Rectal smooth muscle tissue (tissue), 1 donor: ENCODE measurements at regions not wholly inside any gene's neighbourhood (a gene's known extent, or its start where the extent isn't known, plus 50 kb on each side); places are given as distances from the start of the nearest gene placed in this dataset.

ENCODE experiments used
- H3K27ac ChIP-seq: one replicate; pipeline ENCODE4 v1.7.0; 2013; ENCODE audit warnings: low read depth, low read length, inconsistent platforms
- H3K27me3 ChIP-seq: one replicate; pipeline ENCODE4 v1.7.0; 2013; ENCODE audit warnings: low read length; ENCODE audit not compliant: control insufficient read depth, insufficient read depth
- H3K36me3 ChIP-seq: one replicate; pipeline ENCODE4 v1.7.0; 2013; ENCODE audit warnings: low read length; ENCODE audit not compliant: control insufficient read depth, insufficient read depth
- H3K4me1 ChIP-seq: one replicate; pipeline ENCODE4 v1.7.0; 2013; ENCODE audit warnings: low read length; ENCODE audit not compliant: control insufficient read depth, insufficient read depth
- H3K4me3 ChIP-seq: one replicate; pipeline ENCODE4 v1.7.0; 2013; ENCODE audit warnings: low read length
- H3K9ac ChIP-seq: one replicate; pipeline ENCODE4 v1.7.0; 2013; ENCODE audit warnings: low read length

- Histone ChIP-seq H3K36me3 (peaks cover 6% of the 10 kb centered on the region), H3K27ac (no peak overlapping the region), H3K4me1 (no peaks in the 10 kb centered on the region), H3K4me3 (no peak overlapping the region), H3K27me3 (no peaks in the 10 kb centered on the region), H3K9ac (no peak overlapping the region)
Observed at GRCh38 chr14:95452893-95453712, 63.3 kb downstream of the SYNE3 start.

GRCh38 chr14:95452176-95452892 lies 64.1 kb downstream of the SYNE3 start:
- Histone ChIP-seq H3K36me3 (peaks cover 6% of the 10 kb centered on the region), H3K27me3 (no peaks in the 10 kb centered on the region), H3K4me1 (no peaks in the 10 kb centered on the region), H3K4me3 (no peak overlapping the region), H3K27ac (no peak overlapping the region), H3K9ac (no peak overlapping the region)

GRCh38 chr14:95449131-95449530 lies 67.3 kb downstream of the SYNE3 start:
- Histone ChIP-seq H3K4me3 (no peak overlapping the region), H3K27ac (no peak overlapping the region), H3K9ac (no peak overlapping the region), H3K4me1 (no peaks in the 10 kb centered on the region), H3K36me3 (peaks cover 6% of the 10 kb centered on the region), H3K27me3 (no peaks in the 10 kb centered on the region)

- Histone ChIP-seq H3K36me3 (peaks cover 6% of the 10 kb centered on the region), H3K4me1 (no peaks in the 10 kb centered on the region), H3K4me3 (no peak overlapping the region), H3K27ac (no peak overlapping the region), H3K27me3 (no peaks in the 10 kb centered on the region), H3K9ac (no peak overlapping the region)
Observed at GRCh38 chr14:95446470-95446869, 70.0 kb downstream of the SYNE3 start.

GRCh38 chr14:95445676-95446075 lies 70.8 kb downstream of the SYNE3 start:
- H3K36me3 ChIP-seq = peaks cover 6% of the 10 kb centered on the region
- H3K4me1 ChIP-seq = no peaks in the 10 kb centered on the region
- H3K4me3 ChIP-seq = no peak overlapping the region
- no peak overlapping the region for H3K27ac ChIP-seq
- H3K27me3 ChIP-seq = no peaks in the 10 kb centered on the region
- H3K9ac ChIP-seq = no peak overlapping the region

- Histone ChIP-seq H3K36me3 (peaks cover 6% of the 10 kb centered on the region), H3K27ac (no peak overlapping the region)
Observed at GRCh38 chr14:95445161-95445560, 71.3 kb downstream of the SYNE3 start.

GRCh38 chr14:95444132-95445129 lies 72.0 kb downstream of the SYNE3 start:
- peaks cover 6% of the 10 kb centered on the region for H3K36me3 ChIP-seq
- no peak overlapping the region for H3K9ac ChIP-seq
- no peaks in the 10 kb centered on the region for H3K27me3 ChIP-seq
- H3K4me3 ChIP-seq = no peak overlapping the region
- H3K27ac ChIP-seq = no peak overlapping the region
- H3K4me1 ChIP-seq = no peaks in the 10 kb centered on the region

More at GRCh38 chr14:95445161-95445560, 71.3 kb downstream of the SYNE3 start:
- Histone ChIP-seq H3K4me3 (no peak overlapping the region), H3K27me3 (no peaks in the 10 kb centered on the region), H3K4me1 (no peaks in the 10 kb centered on the region), H3K9ac (no peak overlapping the region)

- Histone ChIP-seq H3K4me3 (no peak overlapping the region), H3K27ac (no peak overlapping the region), H3K27me3 (no peaks in the 10 kb centered on the region), H3K4me1 (no peaks in the 10 kb centered on the region), H3K36me3 (peaks cover 3% of the 10 kb centered on the region), H3K9ac (no peak overlapping the region)
Observed at GRCh38 chr14:95442633-95443021, 73.8 kb downstream of the SYNE3 start.

GRCh38 chr14:95442016-95442632 lies 74.3 kb downstream of the SYNE3 start:
- no peaks in the 10 kb centered on the region for H3K4me1 ChIP-seq
- H3K36me3 ChIP-seq = peaks cover 3% of the 10 kb centered on the region
- H3K27ac ChIP-seq = no peak overlapping the region
- no peak overlapping the region for H3K9ac ChIP-seq
- H3K4me3 ChIP-seq = no peak overlapping the region
- H3K27me3 ChIP-seq = no peaks in the 10 kb centered on the region

GRCh38 chr14:95440951-95441350 lies 75.5 kb downstream of the SYNE3 start:
- H3K9ac ChIP-seq = no peak overlapping the region
- no peaks in the 10 kb centered on the region for H3K4me1 ChIP-seq
- peaks cover 3% of the 10 kb centered on the region for H3K36me3 ChIP-seq
- no peaks in the 10 kb centered on the region for H3K27me3 ChIP-seq
- H3K27ac ChIP-seq = no peak overlapping the region
- no peak overlapping the region for H3K4me3 ChIP-seq

- no peaks in the 10 kb centered on the region for H3K4me1 ChIP-seq
- no peaks in the 10 kb centered on the region for H3K27me3 ChIP-seq
- H3K4me3 ChIP-seq = no peak overlapping the region
- no peak overlapping the region for H3K9ac ChIP-seq
- peaks cover 3% of the 10 kb centered on the region for H3K36me3 ChIP-seq
- H3K27ac ChIP-seq = no peak overlapping the region
Observed at GRCh38 chr14:95440496-95440895, 76.0 kb downstream of the SYNE3 start.

- no peaks in the 10 kb centered on the region for H3K27me3 ChIP-seq
- no peak overlapping the region for H3K27ac ChIP-seq
- H3K9ac ChIP-seq = no peak overlapping the region
- peaks cover 3% of the 10 kb centered on the region for H3K36me3 ChIP-seq
- no peak overlapping the region for H3K4me3 ChIP-seq
- H3K4me1 ChIP-seq = no peaks in the 10 kb centered on the region
Observed at GRCh38 chr14:95439881-95440280, 76.6 kb downstream of the SYNE3 start.
